ENCODE measurements at regions not wholly inside any gene's neighbourhood (a gene's known extent, or its start where the extent isn't known, plus 50 kb on each side); places are given as distances from the start of the nearest gene placed in this dataset.

GRCh38 chr1:82273816-82274215 lies 473.1 kb downstream of the ADGRL2 start:
- Histone ChIP-seq H3K4me2 (ENCODE audit: low read length) (no peak overlapping the region), H3K9me3 (ENCODE audit: low read length) (no peaks in the 10 kb centered on the region), H3K4me3 (ENCODE audit: low read depth, low read length, poor library complexity, severe bottlenecking) (no peak overlapping the region), H3F3A (ENCODE audit: insufficient read depth, low read length) (no peaks in the 10 kb centered on the region), H3K9me2 (ENCODE audit: low read depth, low read length) (no peaks in the 10 kb centered on the region), H3K27me3 (ENCODE audit: insufficient read depth, low read length) (no peaks in the 10 kb centered on the region), H4K20me1 (ENCODE audit: insufficient read depth, low read length) (no peaks in the 10 kb centered on the region), H2AFZ (ENCODE audit: low read length) (no peak overlapping the region), H3K36me3 (ENCODE audit: insufficient read depth, low read length) (no peaks in the 10 kb centered on the region), H3K27ac (ENCODE audit: low read depth, low read length, poor library complexity, severe bottlenecking) (no peak overlapping the region), H3K79me2 (ENCODE audit: insufficient read depth, low read length) (no peaks in the 10 kb centered on the region), H3K9ac (ENCODE audit: low read length) (no peak overlapping the region), H3K4me1 (ENCODE audit: insufficient read depth, low read length, severe bottlenecking) (no peaks in the 10 kb centered on the region)
- TF ChIP-seq CTCF (IDR thresholded peaks at IDR 0.05; ENCODE audit: low read length), result no peak
- no peak for TF ChIP-seq EZH2 (IDR thresholded peaks at IDR 0.05; ENCODE audit: borderline replicate concordance, low read length)

- no peak for TF ChIP-seq CTCF (IDR thresholded peaks at IDR 0.05; ENCODE audit: low read length)
- TF ChIP-seq EZH2 (IDR thresholded peaks at IDR 0.05; ENCODE audit: borderline replicate concordance, low read length), result no peak
- Histone ChIP-seq H3K9me2 (ENCODE audit: low read depth, low read length) (no peaks in the 10 kb centered on the region), H3K4me1 (ENCODE audit: insufficient read depth, low read length, severe bottlenecking) (no peaks in the 10 kb centered on the region)
Measured at GRCh38 chr1:82269431-82269830, 468.7 kb downstream of the ADGRL2 start.

GRCh38 chr1:82268826-82269225 lies 468.1 kb downstream of the ADGRL2 start:
- TF ChIP-seq CTCF (IDR thresholded peaks at IDR 0.05; ENCODE audit: low read length), result no peak
- TF ChIP-seq EZH2 (IDR thresholded peaks at IDR 0.05; ENCODE audit: borderline replicate concordance, low read length), result no peak
- Histone ChIP-seq H4K20me1 (ENCODE audit: insufficient read depth, low read length) (no peaks in the 10 kb centered on the region), H3K36me3 (ENCODE audit: insufficient read depth, low read length) (no peaks in the 10 kb centered on the region), H3K4me3 (ENCODE audit: low read depth, low read length, poor library complexity, severe bottlenecking) (no peak overlapping the region), H3K9me3 (ENCODE audit: low read length) (no peaks in the 10 kb centered on the region), H3F3A (ENCODE audit: insufficient read depth, low read length) (no peaks in the 10 kb centered on the region), H3K27ac (ENCODE audit: low read depth, low read length, poor library complexity, severe bottlenecking) (no peak overlapping the region), H3K4me1 (ENCODE audit: insufficient read depth, low read length, severe bottlenecking) (no peaks in the 10 kb centered on the region), H2AFZ (ENCODE audit: low read length) (no peak overlapping the region), H3K27me3 (ENCODE audit: insufficient read depth, low read length) (no peaks in the 10 kb centered on the region), H3K9me2 (ENCODE audit: low read depth, low read length) (no peaks in the 10 kb centered on the region), H3K9ac (ENCODE audit: low read length) (no peak overlapping the region), H3K79me2 (ENCODE audit: insufficient read depth, low read length) (no peaks in the 10 kb centered on the region), H3K4me2 (ENCODE audit: low read length) (no peak overlapping the region)

More at GRCh38 chr1:82269431-82269830, 468.7 kb downstream of the ADGRL2 start:
- Histone ChIP-seq H3K27ac (ENCODE audit: low read depth, low read length, poor library complexity, severe bottlenecking) (no peak overlapping the region), H3K79me2 (ENCODE audit: insufficient read depth, low read length) (no peaks in the 10 kb centered on the region), H3K4me2 (ENCODE audit: low read length) (no peak overlapping the region), H3K9ac (ENCODE audit: low read length) (no peak overlapping the region), H2AFZ (ENCODE audit: low read length) (no peak overlapping the region), H3K36me3 (ENCODE audit: insufficient read depth, low read length) (no peaks in the 10 kb centered on the region), H4K20me1 (ENCODE audit: insufficient read depth, low read length) (no peaks in the 10 kb centered on the region), H3K4me3 (ENCODE audit: low read depth, low read length, poor library complexity, severe bottlenecking) (no peak overlapping the region), H3K9me3 (ENCODE audit: low read length) (no peaks in the 10 kb centered on the region), H3F3A (ENCODE audit: insufficient read depth, low read length) (no peaks in the 10 kb centered on the region), H3K27me3 (ENCODE audit: insufficient read depth, low read length) (no peaks in the 10 kb centered on the region)
